ENCODE measurements at regions not wholly inside any gene's neighbourhood (a gene's known extent, or its start where the extent isn't known, plus 50 kb on each side); places are given as distances from the start of the nearest gene placed in this dataset.

DNA sequence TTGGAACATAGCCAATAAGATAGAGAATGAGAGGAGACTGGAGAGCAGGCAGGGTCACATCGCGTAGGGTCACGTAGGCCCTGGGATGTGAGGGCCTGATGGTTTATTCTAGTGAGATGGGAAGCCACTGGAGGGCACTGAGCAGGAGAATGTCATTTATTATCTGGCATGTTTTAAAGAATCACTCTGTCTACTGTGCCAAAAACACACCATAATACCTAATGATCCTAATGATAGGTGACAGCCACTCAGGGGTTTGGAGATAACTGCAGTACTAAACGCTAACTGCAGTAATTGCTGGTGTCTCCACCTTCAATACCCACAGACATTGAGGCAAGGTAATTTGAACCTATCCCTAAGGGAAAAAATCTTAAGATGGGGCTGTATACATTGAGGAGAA lies 185.4 kb downstream of the TTLL7 start:
- H3K27ac ChIP-seq: no peak overlapping the region
- no peak for DNase-seq (ENCODE audit: low spot score)
- ChIA-PET CTCF (no interaction called here), POLR2A (ENCODE audit: low non-redundant PET) (no interaction called here)
- TF ChIP-seq, protein P1, sequence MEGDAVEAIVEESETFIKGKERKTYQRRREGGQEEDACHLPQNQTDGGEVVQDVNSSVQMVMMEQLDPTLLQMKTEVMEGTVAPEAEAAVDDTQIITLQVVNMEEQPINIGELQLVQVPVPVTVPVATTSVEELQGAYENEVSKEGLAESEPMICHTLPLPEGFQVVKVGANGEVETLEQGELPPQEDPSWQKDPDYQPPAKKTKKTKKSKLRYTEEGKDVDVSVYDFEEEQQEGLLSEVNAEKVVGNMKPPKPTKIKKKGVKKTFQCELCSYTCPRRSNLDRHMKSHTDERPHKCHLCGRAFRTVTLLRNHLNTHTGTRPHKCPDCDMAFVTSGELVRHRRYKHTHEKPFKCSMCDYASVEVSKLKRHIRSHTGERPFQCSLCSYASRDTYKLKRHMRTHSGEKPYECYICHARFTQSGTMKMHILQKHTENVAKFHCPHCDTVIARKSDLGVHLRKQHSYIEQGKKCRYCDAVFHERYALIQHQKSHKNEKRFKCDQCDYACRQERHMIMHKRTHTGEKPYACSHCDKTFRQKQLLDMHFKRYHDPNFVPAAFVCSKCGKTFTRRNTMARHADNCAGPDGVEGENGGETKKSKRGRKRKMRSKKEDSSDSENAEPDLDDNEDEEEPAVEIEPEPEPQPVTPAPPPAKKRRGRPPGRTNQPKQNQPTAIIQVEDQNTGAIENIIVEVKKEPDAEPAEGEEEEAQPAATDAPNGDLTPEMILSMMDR (conservative IDR thresholded peaks at IDR 0.05; ENCODE audit: low read depth): no peak

DNA sequence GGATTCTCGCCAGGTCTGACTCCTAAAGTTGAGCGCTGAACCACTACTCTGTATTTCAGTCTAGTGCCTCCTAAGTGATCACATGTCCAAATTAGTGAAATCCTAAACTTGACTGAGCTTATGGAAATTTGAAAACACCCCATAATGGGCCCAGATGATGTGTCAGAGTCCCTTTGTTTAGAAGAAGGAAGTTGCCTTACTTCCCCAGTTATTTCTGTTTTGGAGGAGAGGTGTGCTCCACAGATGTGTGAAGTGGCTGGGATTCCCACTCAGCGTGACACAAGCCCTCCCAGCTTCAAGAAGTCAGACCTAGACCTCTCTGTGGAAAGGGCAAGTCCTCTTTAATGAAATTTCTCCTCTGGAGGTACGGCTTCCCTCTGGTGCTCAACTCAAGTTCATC lies 188.8 kb downstream of the TTLL7 start:
- CTCF ChIA-PET: no interaction called here
- TF ChIP-seq, protein P1 (conservative IDR thresholded peaks at IDR 0.05; ENCODE audit: low read depth): no peak
- no peak for DNase-seq (ENCODE audit: low spot score)
- H3K27ac ChIP-seq: no peak overlapping the region
- POLR2A ChIA-PET (ENCODE audit: low non-redundant PET): no interaction called here

DNA sequence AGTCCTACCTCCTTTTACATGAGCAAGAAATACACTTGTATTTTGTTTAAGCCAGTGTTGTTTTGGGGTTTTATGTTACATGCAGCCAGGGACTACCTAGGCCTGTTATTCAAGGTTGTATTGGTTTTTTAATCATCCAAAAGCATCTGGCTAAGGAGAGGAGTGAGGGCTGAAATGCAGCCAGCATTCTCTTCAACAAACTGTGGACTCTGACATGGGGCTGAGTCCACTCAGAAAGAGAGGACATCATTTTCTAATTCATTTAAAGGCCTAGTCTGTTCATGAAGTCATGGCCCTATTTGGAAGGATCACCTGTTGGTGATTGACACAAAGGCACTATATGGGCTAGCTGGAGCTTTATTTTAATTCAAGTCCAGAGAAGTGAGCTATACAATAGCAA lies 190.4 kb downstream of the TTLL7 start:
- ChIA-PET CTCF (no interaction called here), POLR2A (ENCODE audit: low non-redundant PET) (no interaction called here)
- H3K27ac ChIP-seq: no peak overlapping the region
- no peak for DNase-seq (ENCODE audit: low spot score)
- TF ChIP-seq, protein P1 (conservative IDR thresholded peaks at IDR 0.05; ENCODE audit: low read depth): no peak

DNA sequence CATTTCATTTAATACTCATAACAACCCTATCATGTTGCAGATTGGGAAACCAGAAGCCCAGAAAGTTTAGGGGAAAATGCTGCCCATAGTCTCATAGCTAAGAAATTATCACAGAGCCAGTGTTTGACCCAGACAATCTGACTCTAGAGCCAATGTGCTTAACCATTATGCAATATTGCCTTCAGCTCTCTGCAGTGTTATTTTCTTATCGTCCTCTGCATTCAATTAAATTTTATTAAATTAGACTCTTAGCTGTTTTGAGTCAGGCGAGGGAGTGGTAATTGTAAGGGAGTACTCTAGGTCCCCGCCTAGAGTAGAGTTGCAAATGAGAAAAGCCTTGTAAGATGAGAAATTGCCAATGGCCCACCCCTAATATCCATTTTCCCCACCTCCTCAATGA lies 191.1 kb downstream of the TTLL7 start:
- no peak for DNase-seq (ENCODE audit: low spot score)
- TF ChIP-seq, protein P1 (conservative IDR thresholded peaks at IDR 0.05; ENCODE audit: low read depth): no peak
- ChIA-PET POLR2A (ENCODE audit: low non-redundant PET) (no interaction called here), CTCF (interaction anchor here (0.6 to 0.7 kb wide), 2 partner anchors 24 to 96 kb away, joined by 3 to 8 read pairs; no protein-coding TSS in a partner anchor)
- H3K27ac ChIP-seq: no peak overlapping the region

DNA sequence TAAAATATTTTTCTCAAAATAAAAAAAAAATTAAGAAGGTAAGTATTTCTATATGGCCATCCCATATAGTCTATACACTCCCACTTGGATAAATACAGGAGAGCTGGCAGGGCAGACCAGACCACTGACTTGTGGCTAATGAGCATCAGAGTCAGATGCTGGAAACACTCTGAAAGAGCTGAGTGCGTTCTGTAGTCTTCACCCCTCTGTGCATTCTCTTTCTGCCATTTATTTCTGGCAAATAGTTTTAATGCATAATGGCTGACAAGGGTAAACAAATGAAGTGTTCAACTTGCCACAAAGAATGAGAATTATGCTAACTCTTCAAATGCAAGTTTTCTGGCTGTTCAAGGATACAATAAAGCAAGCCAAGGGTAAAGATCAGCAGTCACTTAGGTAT lies 191.7 kb downstream of the TTLL7 start:
- POLR2A ChIA-PET (ENCODE audit: low non-redundant PET): no interaction called here

DNA sequence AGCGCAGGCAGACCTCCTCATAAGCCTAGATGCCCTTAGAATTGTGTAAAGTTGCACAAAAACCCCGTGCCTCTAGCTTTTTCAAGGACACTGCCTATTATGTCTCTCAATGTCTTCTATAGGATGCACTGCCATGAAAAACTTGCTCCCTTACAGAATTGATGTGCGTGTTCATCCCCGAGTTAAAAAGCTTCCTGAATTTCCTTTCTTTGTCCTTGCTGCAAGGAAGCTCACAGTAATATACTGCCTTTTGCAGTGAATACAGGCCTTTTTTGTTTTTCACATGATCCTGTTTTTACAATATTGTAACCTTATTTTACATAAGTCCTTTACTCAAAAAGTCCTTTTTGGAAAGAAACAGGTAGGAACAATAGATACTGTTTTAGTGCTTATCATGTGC lies 193.0 kb downstream of the TTLL7 start:
- CTCF ChIA-PET: no interaction called here
- no peak for DNase-seq (ENCODE audit: low spot score)
- POLR2A ChIA-PET (ENCODE audit: low non-redundant PET): no interaction called here
- no peak overlapping the region for H3K27ac ChIP-seq
- TF ChIP-seq, protein P1 (conservative IDR thresholded peaks at IDR 0.05; ENCODE audit: low read depth): no peak

More for the DNA sequence above, 191.7 kb downstream of the TTLL7 start:
- CTCF ChIA-PET: interaction anchor here (0.6 to 0.7 kb wide), 2 partner anchors 25 to 97 kb away, joined by 3 to 8 read pairs; no protein-coding TSS in a partner anchor
- TF ChIP-seq, protein P1 (conservative IDR thresholded peaks at IDR 0.05; ENCODE audit: low read depth): no peak
- no peak overlapping the region for H3K27ac ChIP-seq
- no peak for DNase-seq (ENCODE audit: low spot score)
